COLO829 (cell line): ENCODE measurements at regions not wholly inside any gene's neighbourhood (a gene's known extent, or its start where the extent isn't known, plus 50 kb on each side); places are given as distances from the start of the nearest gene placed in this dataset.

Source experiments
- DNase-seq: peaks from one replicate; pipeline ENCODE4 v3.0.0; 2012; ENCODE audit warnings: low spot score

GRCh38 chr2:12498286-12498685 is 218.4 kb upstream of the TRIB2 start:
- no peak for DNase-seq

DNA sequence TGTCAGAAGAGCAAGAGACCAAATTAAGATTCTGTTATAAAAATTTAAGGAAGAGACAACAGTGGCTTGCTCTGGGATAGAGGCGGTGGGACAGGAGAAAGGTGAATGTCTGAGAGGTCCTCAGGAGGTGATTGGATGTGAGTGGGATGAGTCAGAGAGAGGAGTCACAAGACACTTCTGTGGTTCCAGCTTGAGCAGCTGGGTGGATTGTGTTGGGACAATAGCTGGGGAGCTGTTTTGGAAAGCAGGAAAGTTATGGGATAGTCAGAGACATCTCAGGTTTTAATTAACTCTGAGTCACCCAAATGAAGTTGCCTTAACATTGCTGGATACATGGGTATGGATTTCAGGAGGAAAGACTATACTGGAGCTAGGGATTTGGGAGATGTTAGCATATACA is 218.0 kb upstream of the TRIB2 start:
- peak; percentile 55 for DNase-seq

DNA sequence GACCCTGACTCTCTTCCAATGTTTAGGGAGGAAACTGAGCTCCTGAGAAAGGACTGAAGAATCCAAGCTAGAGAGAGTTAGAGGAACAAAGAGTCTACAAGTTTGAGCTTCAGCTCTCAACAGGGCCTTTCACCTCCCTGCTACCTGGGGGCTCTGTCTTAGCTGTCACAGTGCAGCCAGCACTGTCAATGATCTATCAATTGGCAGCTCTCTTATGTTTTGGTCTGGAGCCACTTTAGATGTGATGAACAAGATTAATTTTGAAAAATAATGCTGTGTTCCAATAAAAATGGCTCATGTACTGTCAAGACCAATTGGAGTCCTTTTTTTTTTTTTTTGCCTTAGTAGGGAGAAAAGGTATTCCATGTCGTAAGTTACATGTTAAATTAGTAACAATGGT is 215.8 kb upstream of the TRIB2 start:
- DNase-seq: no peak

- DNase-seq: no peak
Measured at GRCh38 chr2:12501469-12502158, 215.1 kb upstream of the TRIB2 start.

GRCh38 chr2:12502759-12503158 is 214.0 kb upstream of the TRIB2 start:
- DNase-seq: no peak

- peak; percentile 33 for DNase-seq
Measured at GRCh38 chr2:12504443-12504842, 212.3 kb upstream of the TRIB2 start.

DNA sequence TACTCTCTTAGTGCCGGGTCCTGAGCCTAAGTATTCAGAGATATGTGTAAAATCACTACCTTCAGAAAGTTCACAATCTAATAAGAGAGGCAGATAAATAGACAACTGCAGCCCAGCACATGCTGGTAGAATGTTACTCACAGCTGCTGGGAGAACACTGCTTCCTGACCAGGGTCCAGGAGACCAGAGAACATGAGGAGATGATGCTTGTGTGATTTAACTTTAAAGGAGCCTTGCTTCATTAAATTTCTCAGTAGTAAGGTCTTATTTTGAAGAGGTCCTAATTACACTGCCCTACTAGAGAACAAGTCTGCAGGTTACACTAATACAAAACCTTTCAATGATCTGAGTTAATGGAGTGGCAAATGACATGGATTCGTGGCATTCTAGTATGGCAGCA is 209.9 kb upstream of the TRIB2 start:
- no peak for DNase-seq

DNA sequence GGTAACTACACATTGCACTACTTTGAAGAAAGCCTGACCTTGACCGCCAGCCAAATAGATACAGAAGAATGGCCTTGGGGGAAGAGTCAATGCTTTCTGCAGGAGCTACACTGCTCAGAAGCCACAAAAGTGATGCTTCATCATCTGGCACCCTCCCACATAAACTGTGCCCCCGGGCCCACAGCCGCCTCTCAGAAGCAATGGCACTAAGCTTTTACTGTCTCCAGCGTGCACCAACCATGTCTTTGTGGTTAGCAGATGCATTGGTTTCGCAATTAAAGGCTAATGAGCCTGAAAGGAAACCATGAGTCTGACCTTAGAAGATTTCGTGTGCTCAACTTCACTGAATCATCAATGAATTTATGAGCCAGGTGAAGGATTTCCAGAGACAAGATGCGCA is 209.4 kb upstream of the TRIB2 start:
- peak; percentile 87 for DNase-seq

- no peak for DNase-seq
Measured at GRCh38 chr2:12510070-12510469, 206.7 kb upstream of the TRIB2 start.

GRCh38 chr2:12513339-12513738 is 203.4 kb upstream of the TRIB2 start:
- no peak for DNase-seq

GRCh38 chr2:12514168-12514567 is 202.6 kb upstream of the TRIB2 start:
- no peak for DNase-seq

- DNase-seq: no peak
Measured at GRCh38 chr2:12514631-12515437, 201.9 kb upstream of the TRIB2 start.

DNA sequence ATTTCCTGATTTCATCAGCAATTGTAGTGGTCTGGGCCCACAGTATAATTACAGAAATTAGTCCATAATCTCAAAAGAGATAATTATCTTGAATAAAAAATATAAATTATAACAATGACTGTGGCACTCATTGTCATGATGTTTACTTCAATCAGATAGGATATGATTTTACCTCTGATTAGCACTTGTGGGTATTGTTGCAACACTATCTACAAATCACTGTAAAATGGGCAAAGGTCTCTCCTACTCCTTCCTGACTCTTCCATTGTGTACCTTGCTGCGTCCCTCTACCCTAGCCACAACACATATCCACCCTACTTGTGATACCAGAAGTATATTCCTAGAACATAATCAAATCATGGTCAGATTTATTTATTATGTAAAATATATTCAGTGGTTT is 200.9 kb upstream of the TRIB2 start:
- DNase-seq: no peak

- peak; percentile 13 for DNase-seq
Measured at GRCh38 chr2:12533337-12534005, 183.3 kb upstream of the TRIB2 start.

GRCh38 chr2:12534646-12535263 is 182.0 kb upstream of the TRIB2 start:
- peak; percentile 82 for DNase-seq

GRCh38 chr2:12536976-12537375 is 179.8 kb upstream of the TRIB2 start:
- no peak for DNase-seq

- DNase-seq: no peak
Measured at GRCh38 chr2:12538138-12538694, 178.5 kb upstream of the TRIB2 start.

DNA sequence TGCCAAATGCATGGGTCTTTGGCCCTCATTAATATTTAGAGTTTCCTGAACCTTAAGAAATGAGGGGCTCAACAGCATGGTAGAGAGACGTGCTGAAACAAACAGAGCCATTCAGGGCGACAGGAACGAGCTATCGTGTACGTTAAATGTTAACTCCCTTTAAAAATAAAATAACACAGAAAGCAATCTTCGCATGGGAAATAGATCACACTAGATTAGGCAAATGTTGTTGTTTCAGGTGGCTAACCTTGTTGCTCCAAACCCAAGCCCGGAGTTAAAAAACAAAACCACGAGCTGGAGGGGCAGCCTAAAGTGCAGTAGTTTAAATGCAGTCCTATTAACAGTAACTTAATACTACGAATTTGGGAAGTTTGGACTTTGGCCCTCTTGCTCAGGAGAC is 177.4 kb upstream of the TRIB2 start:
- DNase-seq: no peak

- no peak for DNase-seq
Measured at GRCh38 chr2:12539776-12540562, 176.8 kb upstream of the TRIB2 start.

DNA sequence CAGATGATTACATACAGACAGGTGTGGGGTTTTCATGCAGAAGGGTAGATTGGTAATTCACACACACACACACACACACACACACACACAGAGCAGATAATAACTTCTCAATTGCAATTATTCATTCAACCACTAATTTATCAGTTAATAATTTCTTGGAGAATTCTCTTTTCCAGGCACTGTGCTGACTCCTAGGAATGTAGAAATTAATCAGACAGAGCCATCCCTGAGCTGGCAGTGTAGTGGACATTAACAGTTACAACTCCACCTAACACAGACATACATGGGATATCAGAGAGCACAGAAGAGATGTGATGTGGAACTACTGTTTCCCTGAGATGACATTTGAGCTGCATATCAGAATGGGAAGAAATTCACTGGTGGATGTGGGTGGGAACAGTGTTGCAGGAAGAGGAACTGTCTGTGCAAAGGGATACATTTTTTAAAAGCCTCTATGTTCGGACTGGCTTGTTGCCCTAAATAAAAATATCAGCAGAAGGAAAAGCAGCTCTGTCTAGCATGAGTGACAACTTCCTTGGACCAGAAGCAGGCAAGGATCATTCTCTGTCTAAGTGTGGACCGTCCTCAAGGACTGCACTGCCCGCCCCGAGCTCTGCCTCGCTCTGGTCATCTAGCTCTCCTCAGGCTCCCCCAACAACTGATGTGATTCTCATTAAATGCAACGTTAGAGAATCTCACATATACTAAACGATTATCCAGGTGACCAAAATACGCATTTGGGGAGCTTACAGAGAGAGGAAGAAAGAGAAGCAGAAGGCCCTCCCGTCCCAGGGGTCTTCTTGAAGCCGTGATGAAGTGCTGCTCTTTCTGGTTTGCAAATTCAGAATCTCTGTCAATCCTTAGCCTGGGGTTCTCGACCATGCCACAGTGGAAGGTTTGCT is 173.4 kb upstream of the TRIB2 start:
- DNase-seq: no peak
